Adrenal gland (tissue), 5 donors: ENCODE measurements at regions not wholly inside any gene's neighbourhood (a gene's known extent, or its start where the extent isn't known, plus 50 kb on each side); places are given as distances from the start of the nearest gene placed in this dataset.

Source experiments
- POLR2A ChIP-seq, 2 donors: fragments of 450-650 bp; IDR thresholded peaks; one replicate each; pipeline ENCODE4 v1.6.1; 2017; ENCODE audit warnings: antibody characterized with exemption in 2 of 2, mild to moderate bottlenecking in 2 of 2, moderate library complexity in 1 of 2
- TF ChIP-seq, protein P1 (sequence below), 6 experiments: fragments of 450-650 bp in 4 of 6; fragments of 200-600 bp in 2 of 6; sonication (generic) in 1 of 6; IDR thresholded peaks; 1 replicate in 5 of 6; 2 replicates in 1 of 6; pipeline versions ENCODE4 v1.5.1 to v1.8.0; 2016 to 2021; ENCODE audit warnings: antibody characterized with exemption in 6 of 6, mild to moderate bottlenecking in 2 of 6, moderate library complexity in 1 of 6
- donor health status: DM: no; HTN: no; CAD: no.

DNA sequence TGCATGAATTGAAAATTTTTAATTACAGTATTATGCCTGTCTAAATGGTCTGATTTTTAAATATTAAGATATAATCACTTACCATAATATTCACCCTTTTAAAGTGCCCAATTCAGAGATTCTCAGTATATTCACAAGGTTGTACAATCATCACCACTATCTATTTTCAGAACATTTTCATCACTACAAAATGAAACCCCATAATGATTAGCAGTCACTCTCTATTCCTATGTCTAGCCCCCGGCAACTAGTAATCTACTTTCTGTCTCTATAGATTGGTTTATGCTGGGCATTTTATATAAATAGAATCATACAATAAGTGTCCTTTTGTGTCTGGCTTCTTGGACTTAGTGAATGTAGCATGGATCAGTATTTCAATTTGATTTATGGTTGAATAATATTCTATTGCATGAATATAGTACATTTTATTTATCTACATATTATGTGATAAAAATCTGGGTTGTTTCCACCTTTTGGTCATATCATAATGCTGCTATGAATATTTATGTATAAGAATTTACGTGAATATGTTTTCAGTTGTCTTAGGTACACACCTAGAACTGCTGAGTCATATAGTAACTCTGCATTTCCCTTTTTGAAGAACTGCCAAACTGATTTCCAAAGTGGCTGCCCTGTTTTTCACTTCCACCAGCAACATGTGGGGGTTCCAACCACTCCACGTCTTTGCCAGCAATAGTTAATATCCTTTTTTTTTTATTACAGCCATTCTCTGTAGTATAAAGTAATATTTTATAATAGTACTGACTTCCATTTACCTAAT lies 485.7 kb upstream of the ZNF385D start:
- TF ChIP-seq, protein P1, sequence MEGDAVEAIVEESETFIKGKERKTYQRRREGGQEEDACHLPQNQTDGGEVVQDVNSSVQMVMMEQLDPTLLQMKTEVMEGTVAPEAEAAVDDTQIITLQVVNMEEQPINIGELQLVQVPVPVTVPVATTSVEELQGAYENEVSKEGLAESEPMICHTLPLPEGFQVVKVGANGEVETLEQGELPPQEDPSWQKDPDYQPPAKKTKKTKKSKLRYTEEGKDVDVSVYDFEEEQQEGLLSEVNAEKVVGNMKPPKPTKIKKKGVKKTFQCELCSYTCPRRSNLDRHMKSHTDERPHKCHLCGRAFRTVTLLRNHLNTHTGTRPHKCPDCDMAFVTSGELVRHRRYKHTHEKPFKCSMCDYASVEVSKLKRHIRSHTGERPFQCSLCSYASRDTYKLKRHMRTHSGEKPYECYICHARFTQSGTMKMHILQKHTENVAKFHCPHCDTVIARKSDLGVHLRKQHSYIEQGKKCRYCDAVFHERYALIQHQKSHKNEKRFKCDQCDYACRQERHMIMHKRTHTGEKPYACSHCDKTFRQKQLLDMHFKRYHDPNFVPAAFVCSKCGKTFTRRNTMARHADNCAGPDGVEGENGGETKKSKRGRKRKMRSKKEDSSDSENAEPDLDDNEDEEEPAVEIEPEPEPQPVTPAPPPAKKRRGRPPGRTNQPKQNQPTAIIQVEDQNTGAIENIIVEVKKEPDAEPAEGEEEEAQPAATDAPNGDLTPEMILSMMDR (IDR thresholded peaks at IDR 0.05): no peak
- no peak for TF ChIP-seq POLR2A (IDR thresholded peaks at IDR 0.05)
